SU-DHL-6 (cell line): ENCODE measurements at regions not wholly inside any gene's neighbourhood (a gene's known extent, or its start where the extent isn't known, plus 50 kb on each side); places are given as distances from the start of the nearest gene placed in this dataset.

ENCODE experiments used
- CTCF ChIP-seq: fragments of 200-600 bp; sonication (generic); IDR thresholded peaks from one replicate; pipeline ENCODE4 v1.5.1; 2017; ENCODE audit warnings: antibody characterized with exemption, mild to moderate bottlenecking, low read length, moderate library complexity; ENCODE audit not compliant: insufficient read depth, poor library complexity, severe bottlenecking
- EZH2phosphoT487 ChIP-seq: fragments of 200-600 bp; sonication (generic), shearing (Covaris generic); conservative IDR thresholded peaks from 2 replicates; pipeline ENCODE4 v1.6.1; 2018; ENCODE audit warnings: mild to moderate bottlenecking, antibody characterized with exemption, low read length, moderate library complexity, mixed read lengths

GRCh38 chr2:240369335-240369734 lies 66.1 kb upstream of the GPC1 start:
- TF ChIP-seq CTCF = no peak
- TF ChIP-seq EZH2phosphoT487 = no peak
